CD14-positive monocyte (primary cell): ENCODE measurements at regions not wholly inside any gene's neighbourhood (a gene's known extent, or its start where the extent isn't known, plus 50 kb on each side); places are given as distances from the start of the nearest gene placed in this dataset.

Experiments used
- DNase-seq, 3 donors: peaks; one replicate each; pipeline ENCODE4 v3.0.0-alpha.2; 2011 to 2022
- H2AFZ ChIP-seq: 2 replicates; pipeline ENCODE4 v1.6.0; 2012; ENCODE audit warnings: mild to moderate bottlenecking, low read depth, low read length, inconsistent platforms; ENCODE audit not compliant: insufficient read depth, poor library complexity, severe bottlenecking
- H3K27ac ChIP-seq, 2 donors: 1 replicate in 1 of 2; 2 replicates in 1 of 2; pipeline ENCODE4 v1.5.1; 2012 to 2013; ENCODE audit warnings: low read length in 2 of 2, control low read depth in 1 of 2, inconsistent platforms in 1 of 2, low read depth in 1 of 2, mild to moderate bottlenecking in 1 of 2
- H3K27me3 ChIP-seq, 2 donors: one replicate each; pipeline versions ENCODE4 v1.6.0 to v1.6.1; 2011 to 2013; ENCODE audit warnings: low read length in 2 of 2; ENCODE audit not compliant: control insufficient read depth in 2 of 2, insufficient read depth in 2 of 2
- H3K36me3 ChIP-seq, 2 donors: replicated peaks in 1 of 2; 1 replicate in 1 of 2; 2 replicates in 1 of 2; pipeline versions ENCODE4 v1.5.1 to v1.6.1; 2012 to 2013; ENCODE audit warnings: low read length in 2 of 2, control low read depth in 1 of 2, inconsistent platforms in 1 of 2, mild to moderate bottlenecking in 1 of 2; ENCODE audit not compliant: insufficient read depth in 2 of 2, control insufficient read depth in 1 of 2
- H3K4me1 ChIP-seq, 2 donors: 1 replicate in 1 of 2; 2 replicates in 1 of 2; pipeline versions ENCODE4 v1.5.1 to v1.6.1; 2012 to 2013; ENCODE audit warnings: low read length in 2 of 2, control low read depth in 1 of 2, inconsistent platforms in 1 of 2, mild to moderate bottlenecking in 1 of 2, moderate library complexity in 1 of 2; ENCODE audit not compliant: insufficient read depth in 2 of 2, control insufficient read depth in 1 of 2
- H3K4me2 ChIP-seq: replicated peaks from 2 replicates; pipeline ENCODE3; 2012; ENCODE audit warnings: low read length, moderate library complexity, mild to moderate bottlenecking; ENCODE audit not compliant: poor library complexity, severe bottlenecking; ENCODE audit errors: extremely low read depth
- H3K4me3 ChIP-seq, 3 experiments: fragments of 200-600 bp in 1 of 3; sonication (generic) in 1 of 3; replicated peaks in 1 of 3; 1 replicate in 2 of 3; 2 replicates in 1 of 3; pipeline ENCODE4 v1.5.1; 2011 to 2013; ENCODE audit warnings: low read length in 3 of 3, mild to moderate bottlenecking in 3 of 3, control low read depth in 2 of 3, low read depth in 2 of 3, inconsistent platforms in 1 of 3, moderate library complexity in 1 of 3
- H3K79me2 ChIP-seq: 2 replicates; pipeline ENCODE4 v1.6.0; 2012; ENCODE audit warnings: mild to moderate bottlenecking, control low read depth, inconsistent platforms, low read length, moderate library complexity; ENCODE audit not compliant: insufficient read depth
- H3K9ac ChIP-seq: 2 replicates; pipeline ENCODE4 v1.6.0; 2017; ENCODE audit warnings: low read length, mild to moderate bottlenecking; ENCODE audit not compliant: insufficient read depth, poor library complexity, severe bottlenecking
- H3K9me3 ChIP-seq, 2 donors: replicated peaks in 1 of 2; 1 replicate in 1 of 2; 2 replicates in 1 of 2; pipeline versions ENCODE4 v1.5.1 to v1.6.1; 2012 to 2013; ENCODE audit warnings: low read length in 2 of 2, control low read depth in 1 of 2; ENCODE audit not compliant: control insufficient read depth in 1 of 2, insufficient read depth in 1 of 2
- H4K20me1 ChIP-seq: 2 replicates; pipeline ENCODE4 v1.6.0; 2012; ENCODE audit warnings: mild to moderate bottlenecking, low read length, control low read depth, moderate library complexity; ENCODE audit not compliant: insufficient read depth
- H3K27ac Mint-ChIP-seq, 7 donors: one replicate each; pipeline ENCODE4 v1.8.0; 2020; ENCODE audit warnings: mild to moderate bottlenecking in 7 of 7, mixed read lengths in 7 of 7, moderate library complexity in 6 of 7, inconsistent platforms in 2 of 7
- H3K27me3 Mint-ChIP-seq, 3 donors: one replicate each; pipeline ENCODE4 v1.8.0; 2021 to 2022; ENCODE audit warnings: low read depth in 3 of 3, mild to moderate bottlenecking in 3 of 3, mixed read lengths in 3 of 3, moderate library complexity in 3 of 3, inconsistent platforms in 1 of 3
- H3K36me3 Mint-ChIP-seq, 2 donors: one replicate each; pipeline ENCODE4 v1.8.0; 2020; ENCODE audit warnings: mixed read lengths in 2 of 2, inconsistent platforms in 1 of 2, mild to moderate bottlenecking in 1 of 2
- H3K4me1 Mint-ChIP-seq: one replicate; pipeline ENCODE4 v1.8.0; 2020; ENCODE audit warnings: mild to moderate bottlenecking, mixed read lengths
- H3K4me3 Mint-ChIP-seq, 2 donors: one replicate each; pipeline ENCODE4 v1.8.0; 2020; ENCODE audit warnings: mild to moderate bottlenecking in 2 of 2, mixed read lengths in 2 of 2, moderate library complexity in 1 of 2
- H3K9me3 Mint-ChIP-seq, 7 donors: one replicate each; pipeline ENCODE4 v1.8.0; 2020 to 2022; ENCODE audit warnings: mixed read lengths in 7 of 7, mild to moderate bottlenecking in 6 of 7, moderate library complexity in 6 of 7, inconsistent platforms in 2 of 7
- WGBS: methylation state at CpG from one replicate; pipeline ENCODE4 v1.1.5; 2013; ENCODE audit warnings: missing lambda C conversion rate; ENCODE audit not compliant: insufficient coverage; 5-methylcytosine and 5-hydroxymethylcytosine counted together
- intact Hi-C, 2 donors: fragments of 100-400 bp; cut with micrococcal nuclease; formaldehyde crosslinking; loops; one replicate each; pipeline versions ENCODE4 v1.15.0 to v1.15.1; 2023
- TF ChIP-seq, protein P1 (sequence below): fragments of 200-600 bp; IDR thresholded peaks from one replicate; pipeline ENCODE4 v1.8.0; 2022; ENCODE audit warnings: antibody characterized with exemption, mild to moderate bottlenecking

DNA sequence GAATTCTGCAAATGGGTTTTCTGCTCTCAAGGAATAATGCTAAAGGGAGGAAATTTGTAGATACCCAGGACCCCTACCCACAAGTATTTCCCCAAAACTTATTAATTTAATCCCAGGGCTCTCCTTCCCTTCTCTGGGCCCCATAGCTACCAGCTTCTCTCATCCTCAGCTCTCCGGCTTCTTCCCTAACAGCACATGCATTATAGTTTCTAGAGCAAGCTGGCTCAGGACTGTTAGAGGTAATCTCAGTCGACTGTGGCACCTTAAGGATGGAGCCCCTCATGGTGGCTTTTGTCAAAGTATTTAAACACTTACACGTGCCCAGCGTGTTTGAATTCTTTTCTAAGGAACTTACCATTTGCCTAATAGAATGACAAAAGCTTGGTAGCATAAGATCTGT is 252.5 kb upstream of the GAS1 start:
- Histone ChIP-seq H3K4me2 (no peak overlapping the region), H4K20me1 (no peaks in the 10 kb centered on the region), H3K79me2 (no peaks in the 10 kb centered on the region), H3K36me3 (no peaks in the 10 kb centered on the region), H3K9ac (no peak overlapping the region), H3K27me3 (peaks cover 0 to 3% of the 10 kb centered on the region in 2 donors), H3K27ac (no peak overlapping the region), H3K4me3 (no peak overlapping the region), H3K9me3 (no peaks in the 10 kb centered on the region), H2AFZ (no peak overlapping the region), H3K4me1 (no peaks in the 10 kb centered on the region)
- no peak overlapping the region for H3K4me3 Mint-ChIP-seq
- H3K4me1 Mint-ChIP-seq = peaks cover 4% of the 10 kb centered on the region
- peaks cover 0 to 10% (median 5%) of the 10 kb centered on the region in 3 donors for H3K27me3 Mint-ChIP-seq
- no peak overlapping the region for H3K27ac Mint-ChIP-seq
- TF ChIP-seq, protein P1, sequence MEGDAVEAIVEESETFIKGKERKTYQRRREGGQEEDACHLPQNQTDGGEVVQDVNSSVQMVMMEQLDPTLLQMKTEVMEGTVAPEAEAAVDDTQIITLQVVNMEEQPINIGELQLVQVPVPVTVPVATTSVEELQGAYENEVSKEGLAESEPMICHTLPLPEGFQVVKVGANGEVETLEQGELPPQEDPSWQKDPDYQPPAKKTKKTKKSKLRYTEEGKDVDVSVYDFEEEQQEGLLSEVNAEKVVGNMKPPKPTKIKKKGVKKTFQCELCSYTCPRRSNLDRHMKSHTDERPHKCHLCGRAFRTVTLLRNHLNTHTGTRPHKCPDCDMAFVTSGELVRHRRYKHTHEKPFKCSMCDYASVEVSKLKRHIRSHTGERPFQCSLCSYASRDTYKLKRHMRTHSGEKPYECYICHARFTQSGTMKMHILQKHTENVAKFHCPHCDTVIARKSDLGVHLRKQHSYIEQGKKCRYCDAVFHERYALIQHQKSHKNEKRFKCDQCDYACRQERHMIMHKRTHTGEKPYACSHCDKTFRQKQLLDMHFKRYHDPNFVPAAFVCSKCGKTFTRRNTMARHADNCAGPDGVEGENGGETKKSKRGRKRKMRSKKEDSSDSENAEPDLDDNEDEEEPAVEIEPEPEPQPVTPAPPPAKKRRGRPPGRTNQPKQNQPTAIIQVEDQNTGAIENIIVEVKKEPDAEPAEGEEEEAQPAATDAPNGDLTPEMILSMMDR = no peak
- H3K9me3 Mint-ChIP-seq = peaks cover 0 to 6% (median 0%) of the 10 kb centered on the region in 7 donors
- intact Hi-C loops = no loop called here
- DNase-seq = no peak
- no peaks in the 10 kb centered on the region for H3K36me3 Mint-ChIP-seq
- WGBS = 83% methylated on average over 2 of the region's 4 CpGs

DNA sequence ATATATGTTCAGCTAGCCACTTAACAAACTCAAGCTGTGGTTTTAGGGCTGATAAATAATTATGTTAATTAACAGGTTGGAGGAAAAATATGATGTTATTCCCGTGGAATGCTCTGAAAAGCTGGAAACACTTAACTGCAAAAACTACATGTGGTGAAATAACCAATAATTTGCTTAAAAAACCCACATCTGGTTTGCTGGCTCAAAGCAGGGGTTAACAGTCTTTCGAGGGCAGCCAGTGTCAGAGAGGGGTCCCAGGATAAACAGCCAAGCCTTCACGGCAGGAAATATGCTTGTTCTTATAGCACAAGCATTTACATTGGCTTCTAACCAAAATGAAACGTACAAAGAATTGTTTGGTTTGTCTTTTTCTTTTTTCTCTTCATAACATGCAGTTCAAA is 254.0 kb upstream of the GAS1 start:
- WGBS = 61% methylated on average over 2 of the region's 4 CpGs
- Histone ChIP-seq H3K79me2 (no peaks in the 10 kb centered on the region), H3K4me3 (no peak overlapping the region), H3K27me3 (peaks cover 0 to under 1% of the 10 kb centered on the region in 2 donors), H3K9me3 (no peaks in the 10 kb centered on the region), H3K4me2 (no peak overlapping the region), H3K9ac (no peak overlapping the region), H3K27ac (no peak overlapping the region), H3K36me3 (no peaks in the 10 kb centered on the region), H4K20me1 (no peaks in the 10 kb centered on the region), H3K4me1 (no peaks in the 10 kb centered on the region), H2AFZ (no peak overlapping the region)
- Mint-ChIP-seq H3K9me3 (peaks cover 0 to 8% (median 0%) of the 10 kb centered on the region in 7 donors), H3K36me3 (no peaks in the 10 kb centered on the region), H3K27ac (no peak overlapping the region), H3K4me3 (no peak overlapping the region), H3K4me1 (peaks cover 2% of the 10 kb centered on the region), H3K27me3 (peaks cover 0 to 7% (median 6%) of the 10 kb centered on the region in 3 donors)
- intact Hi-C loops = no loop called here
- no peak for DNase-seq
- TF ChIP-seq, protein P1 = no peak
